ENCODE measurements at regions not wholly inside any gene's neighbourhood (a gene's known extent, or its start where the extent isn't known, plus 50 kb on each side); places are given as distances from the start of the nearest gene placed in this dataset.

- no TSS peak for BruUV-seq (replicated peaks)
- Histone ChIP-seq H3K18ac (ENCODE audit: low read depth, low read length) (no peak overlapping the region), H2AK5ac (ENCODE audit: low read depth, low read length) (no peak overlapping the region), H4K91ac (ENCODE audit: insufficient read depth, low read depth, low read length) (no peak overlapping the region), H2AK9ac (replicated peaks; ENCODE audit: low read depth, low read length, poor library complexity) (no peak overlapping the region), H3K4me2 (ENCODE audit: low read depth, low read length) (no peak overlapping the region), H4K8ac (ENCODE audit: low read depth in 2 of 2, low read length in 2 of 2) (no peak overlapping the region), H3K27ac (ENCODE audit: insufficient read depth, low read length) (no peak overlapping the region), H3K4me1 (ENCODE audit: control insufficient read depth, insufficient read depth, low read length) (0 out of 2 replicates have a peak, but pooled peaks cover 2% of the 10 kb centered on the region), H3K36me3 (ENCODE audit: control insufficient read depth, insufficient read depth, low read length) (0 out of 2 replicates have a peak, but pooled peaks cover 4% of the 10 kb centered on the region), H3K27me3 (ENCODE audit: control insufficient read depth, insufficient read depth, low read length) (no peaks in the 10 kb centered on the region), H4K5ac (ENCODE audit: low read depth, low read length) (no peak overlapping the region), H2BK5ac (ENCODE audit: low read depth, low read length, poor library complexity, severe bottlenecking) (no peak overlapping the region), H2AFZ (replicated peaks; ENCODE audit: low read length, poor library complexity) (no peak overlapping the region), H3K14ac (replicated peaks; ENCODE audit: low read depth, low read length) (no peak overlapping the region), H3K23ac (ENCODE audit: low read depth, low read length) (no peak overlapping the region), H2BK15ac (ENCODE audit: low read depth, low read length) (no peak overlapping the region), H3K9me1 (ENCODE audit: insufficient read depth, low read length) (no peaks in the 10 kb centered on the region; the same call in 1 of the 2 replicates), H3K4me3 (ENCODE audit: insufficient read depth, low read depth, low read length) (no peak overlapping the region), H2BK120ac (ENCODE audit: low read depth, low read length) (no peak overlapping the region), H3K4ac (ENCODE audit: low read depth, low read length) (no peak overlapping the region), H3K79me1 (ENCODE audit: low read depth in 1 of 2, low read length in 2 of 2) (peaks cover 0 to 6% of the 10 kb centered on the region in 2 experiments; a peak in 1 of 4 replicates), H3K9me3 (ENCODE audit: control insufficient read depth, insufficient read depth, low read length) (peaks cover 5% of the 10 kb centered on the region), H3K56ac (ENCODE audit: extremely low read depth, insufficient read depth, low read length) (no peak overlapping the region), H3K9ac (ENCODE audit: low read depth, low read length) (no peak overlapping the region), H4K20me1 (ENCODE audit: insufficient read depth, low read length) (no peaks in the 10 kb centered on the region), H2BK20ac (ENCODE audit: low read depth, low read length) (no peak overlapping the region)
- CTCF ChIA-PET, result no interaction called here
- dilution Hi-C loops (cut with HindIII; ENCODE audit: low sequenced_read_pairs, unreplicated experiment), result no loop called here
- DNase-seq (no peak), ATAC-seq (ENCODE audit: low read depth) (no peak)
- POLR2A ChIA-PET (ENCODE audit: unreplicated experiment), result no interaction called here
- intact Hi-C loops (cut with micrococcal nuclease), result no loop called here
- TF ChIP-seq CTCF (conservative IDR thresholded peaks at IDR 0.05; ENCODE audit: low read depth, low read length) (no peak), NFE2L2 (IDR thresholded peaks at IDR 0.05; ENCODE audit: low read depth, low read length) (no peak), MAZ (IDR thresholded peaks at IDR 0.05; ENCODE audit: borderline replicate concordance, low read depth, low read length) (no peak)
- in situ Hi-C loops (cut with MboI; ENCODE audit: low sequenced_read_pairs), result no loop called here
- WGBS, 2 experiments (ENCODE audit: extremely low coverage in 2 of 2, insufficient read length in 1 of 2), result no CpG with 5 or more reads among the region's 12 CpGs
Measured at GRCh38 chr6:21722510-21722909, 129.0 kb downstream of the SOX4 start.
